ENCODE measurements at regions not wholly inside any gene's neighbourhood (a gene's known extent, or its start where the extent isn't known, plus 50 kb on each side); places are given as distances from the start of the nearest gene placed in this dataset.

- Histone ChIP-seq H3K4me3 (no peak overlapping the region), H3K9ac (ENCODE audit: low read depth in 2 of 2, low read length in 2 of 2) (no peak overlapping the region), H3K27me3 (no peaks in the 10 kb centered on the region), H3K36me3 (no peaks in the 10 kb centered on the region), H3K9me3 (no peaks in the 10 kb centered on the region), H3K27ac (no peak overlapping the region), H3K4me1 (no peaks in the 10 kb centered on the region)
- TF ChIP-seq, protein P1, sequence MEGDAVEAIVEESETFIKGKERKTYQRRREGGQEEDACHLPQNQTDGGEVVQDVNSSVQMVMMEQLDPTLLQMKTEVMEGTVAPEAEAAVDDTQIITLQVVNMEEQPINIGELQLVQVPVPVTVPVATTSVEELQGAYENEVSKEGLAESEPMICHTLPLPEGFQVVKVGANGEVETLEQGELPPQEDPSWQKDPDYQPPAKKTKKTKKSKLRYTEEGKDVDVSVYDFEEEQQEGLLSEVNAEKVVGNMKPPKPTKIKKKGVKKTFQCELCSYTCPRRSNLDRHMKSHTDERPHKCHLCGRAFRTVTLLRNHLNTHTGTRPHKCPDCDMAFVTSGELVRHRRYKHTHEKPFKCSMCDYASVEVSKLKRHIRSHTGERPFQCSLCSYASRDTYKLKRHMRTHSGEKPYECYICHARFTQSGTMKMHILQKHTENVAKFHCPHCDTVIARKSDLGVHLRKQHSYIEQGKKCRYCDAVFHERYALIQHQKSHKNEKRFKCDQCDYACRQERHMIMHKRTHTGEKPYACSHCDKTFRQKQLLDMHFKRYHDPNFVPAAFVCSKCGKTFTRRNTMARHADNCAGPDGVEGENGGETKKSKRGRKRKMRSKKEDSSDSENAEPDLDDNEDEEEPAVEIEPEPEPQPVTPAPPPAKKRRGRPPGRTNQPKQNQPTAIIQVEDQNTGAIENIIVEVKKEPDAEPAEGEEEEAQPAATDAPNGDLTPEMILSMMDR (IDR thresholded peaks at IDR 0.05) = no peak
- intact Hi-C loops (cut with DNase I) = no loop called here
- DNase-seq = no peak
Measured at GRCh38 chr15:93382200-93382820, 293.3 kb upstream of the RGMA start.

- H3K9me3 ChIP-seq = no peaks in the 10 kb centered on the region
- H3K4me1 ChIP-seq = no peaks in the 10 kb centered on the region
- no peaks in the 10 kb centered on the region for H3K27me3 ChIP-seq
- H3K4me3 ChIP-seq = no peak overlapping the region
- intact Hi-C loops (cut with DNase I) = no loop called here
- no peak overlapping the region for H3K9ac ChIP-seq (ENCODE audit: low read depth in 2 of 2, low read length in 2 of 2)
- H3K36me3 ChIP-seq = no peaks in the 10 kb centered on the region
- DNase-seq = no peak
- no peak overlapping the region for H3K27ac ChIP-seq
- TF ChIP-seq, protein P1 (IDR thresholded peaks at IDR 0.05) = no peak
Measured at GRCh38 chr15:93378558-93378957, 289.5 kb upstream of the RGMA start.

- Histone ChIP-seq H3K9me3 (no peaks in the 10 kb centered on the region), H3K36me3 (no peaks in the 10 kb centered on the region), H3K27me3 (no peaks in the 10 kb centered on the region), H3K27ac (no peak overlapping the region), H3K4me3 (no peak overlapping the region), H3K9ac (ENCODE audit: low read depth in 2 of 2, low read length in 2 of 2) (no peak overlapping the region), H3K4me1 (no peaks in the 10 kb centered on the region)
- intact Hi-C loops (cut with DNase I) = no loop called here
- DNase-seq = no peak
- TF ChIP-seq, protein P1 (IDR thresholded peaks at IDR 0.05) = no peak
Measured at GRCh38 chr15:93372865-93373223, 283.8 kb upstream of the RGMA start.

DNA sequence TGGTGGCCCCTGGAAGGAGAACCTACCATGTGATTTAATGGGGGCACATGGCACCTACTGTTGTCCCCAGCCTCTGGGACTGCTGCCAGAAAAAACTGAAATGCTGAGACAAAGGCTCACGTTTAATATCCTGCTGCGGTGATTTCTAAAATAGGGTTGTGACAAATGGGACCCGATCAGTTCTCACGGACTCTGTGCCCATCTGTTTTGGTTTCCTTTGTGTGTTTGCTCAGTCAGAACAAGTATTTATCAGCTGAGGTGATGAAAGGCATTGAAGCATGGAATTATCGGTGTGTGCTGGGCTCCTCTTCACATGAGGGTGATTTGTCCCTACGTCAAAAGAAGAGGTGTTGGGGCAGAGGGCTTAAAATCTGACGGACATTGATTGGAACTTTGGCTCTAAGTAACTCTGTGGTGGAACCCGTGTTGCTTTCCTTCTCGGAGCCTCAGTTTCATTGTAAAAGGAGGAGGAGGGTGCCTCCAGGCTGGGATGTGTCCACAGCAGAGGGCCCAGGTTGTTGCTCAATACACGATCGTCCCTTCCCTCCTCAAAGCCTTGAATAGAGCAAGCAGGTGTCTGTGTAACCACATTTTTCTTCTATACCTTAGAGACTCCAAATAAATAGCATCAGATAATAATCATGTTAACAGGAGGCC lies 283.3 kb upstream of the RGMA start:
- no peaks in the 10 kb centered on the region for H3K4me1 ChIP-seq
- no peaks in the 10 kb centered on the region for H3K9me3 ChIP-seq
- H3K27me3 ChIP-seq = no peaks in the 10 kb centered on the region
- TF ChIP-seq, protein P1 (IDR thresholded peaks at IDR 0.05) = no peak
- H3K9ac ChIP-seq (ENCODE audit: low read depth in 2 of 2, low read length in 2 of 2) = no peak overlapping the region
- H3K27ac ChIP-seq = no peak overlapping the region
- no peak for DNase-seq
- intact Hi-C loops (cut with DNase I) = no loop called here
- no peaks in the 10 kb centered on the region for H3K36me3 ChIP-seq
- H3K4me3 ChIP-seq = no peak overlapping the region

- DNase-seq = no peak
- Histone ChIP-seq H3K9ac (ENCODE audit: low read depth in 2 of 2, low read length in 2 of 2) (no peak overlapping the region), H3K27ac (no peak overlapping the region), H3K9me3 (no peaks in the 10 kb centered on the region), H3K4me1 (no peaks in the 10 kb centered on the region), H3K27me3 (no peaks in the 10 kb centered on the region), H3K36me3 (no peaks in the 10 kb centered on the region), H3K4me3 (no peak overlapping the region)
- TF ChIP-seq, protein P1 (IDR thresholded peaks at IDR 0.05) = no peak
- intact Hi-C loops (cut with DNase I) = no loop called here
Measured at GRCh38 chr15:93366387-93367100, 277.5 kb upstream of the RGMA start.
